Psoas muscle (tissue), 7 donors: ENCODE measurements at regions not wholly inside any gene's neighbourhood (a gene's known extent, or its start where the extent isn't known, plus 50 kb on each side); places are given as distances from the start of the nearest gene placed in this dataset.

Experiments used
- ATAC-seq, 4 donors: fragments of 200-7000 bp; cut with Tn5 transposase; one replicate each; pipeline ENCODE4 v1.9.1; 2020; ENCODE audit warnings: moderate library complexity in 3 of 4, mild to moderate bottlenecking in 2 of 4
- DNase-seq, 2 donors: peaks; one replicate each; pipeline ENCODE4 v3.0.0-alpha.2; 2020
- H3K27ac ChIP-seq: fragments of 200-600 bp; one replicate; pipeline ENCODE4 v1.8.0; 2022
- H3K27me3 ChIP-seq, 3 donors: fragments of 200-600 bp in 1 of 3; one replicate each; pipeline versions ENCODE4 v1.6.1 to v1.8.0; 2013 to 2022; ENCODE audit warnings: low read length in 2 of 3, mild to moderate bottlenecking in 2 of 3, moderate library complexity in 1 of 3; ENCODE audit not compliant: insufficient read depth in 3 of 3
- H3K36me3 ChIP-seq, 2 donors: fragments of 200-600 bp in 1 of 2; one replicate each; pipeline versions ENCODE4 v1.6.1 to v1.8.0; 2013 to 2022; ENCODE audit warnings: low read depth in 1 of 2, mild to moderate bottlenecking in 1 of 2, moderate library complexity in 1 of 2; ENCODE audit not compliant: insufficient read depth in 1 of 2
- H3K4me1 ChIP-seq: fragments of 200-600 bp; one replicate; pipeline ENCODE4 v1.8.0; 2022
- H3K4me3 ChIP-seq: fragments of 200-600 bp; one replicate; pipeline ENCODE4 v1.8.0; 2022; ENCODE audit warnings: mild to moderate bottlenecking
- H3K9me3 ChIP-seq: fragments of 200-600 bp; one replicate; pipeline ENCODE4 v1.8.0; 2022
- CTCF ChIP-seq: fragments of 200-600 bp; IDR thresholded peaks from one replicate; pipeline ENCODE4 v1.8.0; 2022; ENCODE audit warnings: antibody characterized with exemption
- WGBS, 3 donors: extraction: QIAGEN DNeasy Blood & Tissue Kit; methylation state at CpG; one replicate each; pipeline versions ENCODE4 v1.1.6 to v1.1.7; 2013; 5-methylcytosine and 5-hydroxymethylcytosine counted together
- intact Hi-C, 2 donors: fragments of 100-400 bp; cut with DNase I; formaldehyde crosslinking; loops; one replicate each; pipeline versions ENCODE4 v1.11.0 to v1.14.2; 2022
- donor health status: healthy with polysubstance abuse.
- donor health status: DM: no; HTN: no; CAD: no; lungs with moderate emphysema.
- donor health status: Bipolar disorder and iron deficiency.
- donor health status: healthy.
- donor health status: DM: yes; HTN: yes; CAD: no.
- donor health status: DM: no; HTN: no; CAD: no.
- donor health status: DM: yes; HTN: yes; CAD: no.

GRCh38 chr16:13811834-13812233, 108.1 kb upstream of the ERCC4 start:
- no peak overlapping the region for H3K4me3 ChIP-seq
- no peak for TF ChIP-seq CTCF
- peaks cover 0 to 8% (median 0%) of the 10 kb centered on the region in 3 donors for H3K27me3 ChIP-seq
- H3K36me3 ChIP-seq = no peaks in the 10 kb centered on the region
- DNase-seq (no peak), ATAC-seq (no peak)
- 45 to 62% (median 48%) methylated on average over 3 of the region's 3 CpGs for WGBS, 3 donors
- H3K9me3 ChIP-seq = no peaks in the 10 kb centered on the region
- H3K27ac ChIP-seq = no peak overlapping the region
- no peaks in the 10 kb centered on the region for H3K4me1 ChIP-seq
- intact Hi-C loops = no loop called here

GRCh38 chr16:13816701-13817100, 103.3 kb upstream of the ERCC4 start:
- ATAC-seq (no peak), DNase-seq (no peak)
- Histone ChIP-seq H3K9me3 (no peaks in the 10 kb centered on the region), H3K36me3 (no peaks in the 10 kb centered on the region), H3K27ac (no peak overlapping the region), H3K4me1 (no peaks in the 10 kb centered on the region), H3K27me3 (peaks cover 0 to 8% (median 0%) of the 10 kb centered on the region in 3 donors), H3K4me3 (no peak overlapping the region)
- intact Hi-C loops = no loop called here
- TF ChIP-seq CTCF = no peak

- no peak for DNase-seq
- no peaks in the 10 kb centered on the region for H3K4me1 ChIP-seq
- no peaks in the 10 kb centered on the region for H3K9me3 ChIP-seq
- H3K4me3 ChIP-seq = no peak overlapping the region
- H3K36me3 ChIP-seq = no peaks in the 10 kb centered on the region
- 32 to 38% (median 37%) methylated on average over 6 of the region's 6 CpGs for WGBS, 3 donors
- intact Hi-C loops = no loop called here
- H3K27ac ChIP-seq = no peak overlapping the region
- ATAC-seq = no peak
- peaks cover 0 to 2% (median 0%) of the 10 kb centered on the region in 3 donors for H3K27me3 ChIP-seq
- TF ChIP-seq CTCF = no peak
Observed at GRCh38 chr16:13823501-13823900, 96.5 kb upstream of the ERCC4 start.

GRCh38 chr16:13829697-13830299, 90.2 kb upstream of the ERCC4 start:
- DNase-seq = no peak
- H3K27ac ChIP-seq = no peak overlapping the region
- no peaks in the 10 kb centered on the region for H3K9me3 ChIP-seq
- H3K36me3 ChIP-seq = no peaks in the 10 kb centered on the region
- H3K27me3 ChIP-seq = peaks cover 0 to 5% (median 2%) of the 10 kb centered on the region in 3 donors
- H3K4me1 ChIP-seq = no peaks in the 10 kb centered on the region
- intact Hi-C loops = no loop called here
- ATAC-seq = no peak
- 31 to 46% (median 33%) methylated on average over 7 of the region's 7 CpGs for WGBS, 3 donors
- H3K4me3 ChIP-seq = no peak overlapping the region
- no peak for TF ChIP-seq CTCF

GRCh38 chr16:13833515-13833914, 86.4 kb upstream of the ERCC4 start:
- no peak overlapping the region for H3K27ac ChIP-seq
- ATAC-seq = no peak
- H3K4me1 ChIP-seq = no peaks in the 10 kb centered on the region
- H3K36me3 ChIP-seq = no peaks in the 10 kb centered on the region
- no peak for TF ChIP-seq CTCF
- H3K9me3 ChIP-seq = no peaks in the 10 kb centered on the region
- 44 to 53% (median 50%) methylated on average over 2 of the region's 2 CpGs for WGBS, 3 donors
- H3K27me3 ChIP-seq = peaks cover 0 to 5% (median 0%) of the 10 kb centered on the region in 3 donors
- intact Hi-C loops = no loop called here
- H3K4me3 ChIP-seq = no peak overlapping the region
- no peak for DNase-seq
